ENCODE measurements at regions not wholly inside any gene's neighbourhood (a gene's known extent, or its start where the extent isn't known, plus 50 kb on each side); places are given as distances from the start of the nearest gene placed in this dataset.

GRCh38 chr1:56171670-56172069 is 407.7 kb downstream of the PLPP3 start:
- TF ChIP-seq CTCF (IDR thresholded peaks at IDR 0.05) (no peak), POLR2A (IDR thresholded peaks at IDR 0.05) (no peak)

All from lower leg skin (tissue), 3 donors.